HEK293 (cell line): ENCODE measurements at regions not wholly inside any gene's neighbourhood (a gene's known extent, or its start where the extent isn't known, plus 50 kb on each side); places are given as distances from the start of the nearest gene placed in this dataset.

Experiments used
- CTCF ChIA-PET: fragments of 350-600 bp; formaldehyde crosslinking; extraction: SDS; loops from one replicate; lab custom pipeline; 2021; ENCODE audit warnings: antibody characterized with exemption; lab: Yijun Ruan, JAX
- POLR2A ChIA-PET: fragments of 300-600 bp; formaldehyde crosslinking; extraction: SDS; loops from one replicate; lab custom pipeline; 2020; ENCODE audit warnings: antibody characterized with exemption, inconsistent platforms; lab: Yijun Ruan, JAX
- H3K27ac ChIP-seq: fragments of 200-500 bp; sonication (Bioruptor generic); 2 replicates; pipeline ENCODE4 v1.5.1; 2014; ENCODE audit warnings: low read depth, low read length, control low read depth, inconsistent platforms; ENCODE audit errors: extremely low read depth
- H3K36me3 ChIP-seq, 2 experiments: fragments of 200-500 bp in 1 of 2; sonication (Bioruptor generic) in 1 of 2; 1 replicate in 1 of 2; 2 replicates in 1 of 2; pipeline ENCODE4 v1.5.1; 2014 to 2017; ENCODE audit warnings: inconsistent platforms in 2 of 2, low read length in 2 of 2; ENCODE audit not compliant: control insufficient read depth in 2 of 2, insufficient read depth in 1 of 2
- H3K4me1 ChIP-seq: fragments of 200-500 bp; sonication (Bioruptor generic); 2 replicates; pipeline ENCODE4 v1.5.1; 2014; ENCODE audit warnings: mild to moderate bottlenecking, low read length, inconsistent platforms; ENCODE audit not compliant: control insufficient read depth, insufficient read depth
- H3K4me3 ChIP-seq: 2 replicates; pipeline ENCODE4 v1.5.1; 2011; ENCODE audit warnings: low read depth, mild to moderate bottlenecking, control low read depth, low read length, moderate library complexity
- H3K9me3 ChIP-seq: fragments of 200-500 bp; sonication (Bioruptor generic); 2 replicates; pipeline ENCODE4 v1.5.1; 2014; ENCODE audit warnings: low read depth, low read length, inconsistent platforms; ENCODE audit not compliant: control insufficient read depth, insufficient read depth
- CTCF ChIP-seq: fragments of 450-650 bp; formaldehyde crosslinking; IDR thresholded peaks from 2 replicates; pipeline ENCODE4 v1.5.1; 2016; ENCODE audit warnings: missing biosample characterization, missing genetic modification characterization
- PRDM6 ChIP-seq: fragments of 450-650 bp; formaldehyde crosslinking; IDR thresholded peaks from 2 replicates; pipeline ENCODE4 v1.5.1; 2017; ENCODE audit warnings: missing biosample characterization, missing genetic modification characterization
- WT1 ChIP-seq: fragments of 450-650 bp; formaldehyde crosslinking; IDR thresholded peaks from 2 replicates; pipeline ENCODE4 v1.5.1; 2016; ENCODE audit warnings: missing biosample characterization, missing genetic modification characterization
- ZBTB49 ChIP-seq: fragments of 450-650 bp; formaldehyde crosslinking; IDR thresholded peaks from 2 replicates; pipeline ENCODE4 v1.5.1; 2016; ENCODE audit warnings: missing biosample characterization, missing genetic modification characterization, low read depth
- ZIC2 ChIP-seq: fragments of 450-650 bp; formaldehyde crosslinking; IDR thresholded peaks from 2 replicates; pipeline ENCODE4 v1.5.1; 2016; ENCODE audit warnings: missing biosample characterization, missing genetic modification characterization
- ZNF148 ChIP-seq: fragments of 450-650 bp; formaldehyde crosslinking; IDR thresholded peaks from 2 replicates; pipeline ENCODE4 v1.5.0; 2017; ENCODE audit warnings: missing biosample characterization, missing genetic modification characterization, borderline replicate concordance
- ZNF354C ChIP-seq: fragments of 450-650 bp; formaldehyde crosslinking; IDR thresholded peaks from 2 replicates; pipeline ENCODE4 v1.5.1; 2016; ENCODE audit warnings: missing biosample characterization, missing genetic modification characterization, low read depth, borderline replicate concordance
- ZNF394 ChIP-seq: fragments of 450-650 bp; formaldehyde crosslinking; IDR thresholded peaks from 2 replicates; pipeline ENCODE4 v1.5.1; 2016; ENCODE audit warnings: missing biosample characterization, missing genetic modification characterization, mild to moderate bottlenecking, moderate library complexity, borderline replicate concordance
- ZNF513 ChIP-seq: fragments of 450-650 bp; IDR thresholded peaks from 2 replicates; pipeline ENCODE4 v1.5.1; 2018; ENCODE audit warnings: missing biosample characterization, missing genetic modification characterization
- ZNF529 ChIP-seq: fragments of 450-650 bp; formaldehyde crosslinking; IDR thresholded peaks from 2 replicates; pipeline ENCODE4 v1.5.1; 2017; ENCODE audit warnings: missing genetic modification characterization, missing biosample characterization; ENCODE audit not compliant: insufficient replicate concordance
- ZNF549 ChIP-seq: fragments of 450-650 bp; IDR thresholded peaks from 2 replicates; pipeline ENCODE4 v1.5.1; 2018; ENCODE audit warnings: missing biosample characterization, missing genetic modification characterization, mild to moderate bottlenecking, inconsistent platforms, moderate library complexity
- ZNF600 ChIP-seq: fragments of 450-650 bp; formaldehyde crosslinking; IDR thresholded peaks from 2 replicates; pipeline ENCODE4 v1.5.1; 2016; ENCODE audit warnings: missing biosample characterization, missing genetic modification characterization
- ZNF626 ChIP-seq: fragments of 450-650 bp; sonication (Bioruptor Pico); formaldehyde crosslinking; IDR thresholded peaks from 2 replicates; pipeline ENCODE4 v1.5.1; 2018; ENCODE audit warnings: missing biosample characterization, missing genetic modification characterization, inconsistent platforms
- ZNF645 ChIP-seq: fragments of 450-650 bp; formaldehyde crosslinking; IDR thresholded peaks from 2 replicates; pipeline ENCODE4; 2016; ENCODE audit warnings: missing biosample characterization, missing genetic modification characterization
- ZNF654 ChIP-seq: fragments of 450-650 bp; formaldehyde crosslinking; IDR thresholded peaks from 2 replicates; pipeline ENCODE4 v1.5.1; 2016; ENCODE audit warnings: low read depth, missing biosample characterization, missing genetic modification characterization
- ZNF670 ChIP-seq: fragments of 450-650 bp; formaldehyde crosslinking; IDR thresholded peaks from 2 replicates; pipeline ENCODE4 v1.5.1; 2016; ENCODE audit warnings: missing biosample characterization, missing genetic modification characterization, low read depth
- ZNF747 ChIP-seq: fragments of 450-650 bp; formaldehyde crosslinking; IDR thresholded peaks from 2 replicates; pipeline ENCODE4 v1.5.1; 2016; ENCODE audit warnings: missing biosample characterization, missing genetic modification characterization
- ZNF843 ChIP-seq: fragments of 450-650 bp; formaldehyde crosslinking; IDR thresholded peaks from 2 replicates; pipeline ENCODE4 v1.5.1; 2016; ENCODE audit warnings: missing biosample characterization, missing genetic modification characterization
- ZSCAN18 ChIP-seq: fragments of 450-650 bp; formaldehyde crosslinking; IDR thresholded peaks from 2 replicates; pipeline ENCODE4 v1.5.1; 2016; ENCODE audit warnings: missing biosample characterization, missing genetic modification characterization
- ZSCAN5A ChIP-seq: fragments of 450-650 bp; formaldehyde crosslinking; IDR thresholded peaks from 2 replicates; pipeline ENCODE4 v1.5.1; 2016; ENCODE audit warnings: missing biosample characterization, missing genetic modification characterization

GRCh38 chr4:124484008-124484407 lies 228.5 kb downstream of the ANKRD50 start:
- Histone ChIP-seq H3K4me3 (no peak overlapping the region), H3K36me3 (no peaks in the 10 kb centered on the region), H3K9me3 (no peaks in the 10 kb centered on the region), H3K4me1 (no peaks in the 10 kb centered on the region), H3K27ac (no peak overlapping the region)
- ChIA-PET POLR2A (no interaction called here), CTCF (no interaction called here)
- TF ChIP-seq PRDM6 (tag by site-specific recombination) (no peak), ZNF549 (tag by site-specific recombination) (no peak), ZNF148 (no peak), ZIC2 (no peak), ZNF645 (tag by site-specific recombination) (no peak), ZNF747 (tag by site-specific recombination) (no peak), ZSCAN18 (tag by site-specific recombination) (no peak), ZNF626 (no peak), ZNF670 (tag by site-specific recombination) (no peak), WT1 (tag by site-specific recombination) (no peak), CTCF (tag by site-specific recombination) (no peak)

GRCh38 chr4:124484940-124485339 lies 227.6 kb downstream of the ANKRD50 start:
- Histone ChIP-seq H3K4me1 (no peaks in the 10 kb centered on the region), H3K4me3 (no peak overlapping the region), H3K27ac (no peak overlapping the region), H3K36me3 (no peaks in the 10 kb centered on the region), H3K9me3 (no peaks in the 10 kb centered on the region)
- ChIA-PET POLR2A (no interaction called here), CTCF (interaction anchor here (0.6 kb wide), 1 partner anchor 155 kb away, joined by 3 read pairs; no protein-coding TSS in a partner anchor)
- TF ChIP-seq ZSCAN5A (tag by site-specific recombination) (no peak), ZNF600 (tag by site-specific recombination) (no peak), ZNF394 (tag by site-specific recombination) (no peak), ZNF843 (no peak), ZBTB49 (tag by site-specific recombination) (no peak), ZNF354C (no peak), ZNF529 (no peak), ZNF513 (tag by site-specific recombination) (no peak), ZNF654 (no peak)
